Trophoblast cell (in vitro differentiated cells and primary cell): ENCODE measurements at regions not wholly inside any gene's neighbourhood (a gene's known extent, or its start where the extent isn't known, plus 50 kb on each side); places are given as distances from the start of the nearest gene placed in this dataset.

ENCODE experiments used
- DNase-seq, 2 donors: peaks; one replicate each; pipeline ENCODE4 v3.0.0-alpha.2; 2016
- H2AFZ ChIP-seq: 2 replicates; pipeline ENCODE4 v1.6.1; 2013; ENCODE audit warnings: low read length, moderate library complexity, mild to moderate bottlenecking; ENCODE audit not compliant: insufficient read depth, poor library complexity
- H2AK5ac ChIP-seq: 2 replicates; pipeline ENCODE4 v1.6.1; 2013; ENCODE audit warnings: mild to moderate bottlenecking, low read length
- H2BK120ac ChIP-seq: 2 replicates; pipeline ENCODE4 v1.6.1; 2013; ENCODE audit warnings: low read length, mild to moderate bottlenecking, moderate library complexity; ENCODE audit not compliant: insufficient read depth, poor library complexity
- H2BK12ac ChIP-seq: 2 replicates; pipeline ENCODE4 v1.6.1; 2013; ENCODE audit warnings: mild to moderate bottlenecking, low read length, moderate library complexity
- H2BK5ac ChIP-seq: 2 replicates; pipeline ENCODE4 v1.6.1; 2013; ENCODE audit warnings: low read length, low read depth, moderate library complexity, mild to moderate bottlenecking; ENCODE audit not compliant: poor library complexity
- H3K14ac ChIP-seq: 2 replicates; pipeline ENCODE4 v1.6.1; 2013; ENCODE audit warnings: mild to moderate bottlenecking, low read length
- H3K18ac ChIP-seq: 2 replicates; pipeline ENCODE4 v1.6.1; 2013; ENCODE audit warnings: mild to moderate bottlenecking, low read length
- H3K23ac ChIP-seq: 2 replicates; pipeline ENCODE4 v1.6.1; 2013; ENCODE audit warnings: low read length
- H3K27ac ChIP-seq: 2 replicates; pipeline ENCODE4 v1.5.1; 2013; ENCODE audit warnings: low read depth, mild to moderate bottlenecking, inconsistent platforms, low read length, moderate library complexity
- H3K27me3 ChIP-seq: 2 replicates; pipeline ENCODE4 v1.6.1; 2013; ENCODE audit warnings: inconsistent platforms, mild to moderate bottlenecking, low read length, moderate library complexity; ENCODE audit not compliant: insufficient read depth
- H3K36me3 ChIP-seq, 2 experiments: 1 replicate in 1 of 2; 2 replicates in 1 of 2; pipeline ENCODE4 v1.6.1; 2013; ENCODE audit warnings: low read length in 2 of 2, mild to moderate bottlenecking in 2 of 2, moderate library complexity in 1 of 2; ENCODE audit not compliant: insufficient read depth in 2 of 2, control insufficient read depth in 1 of 2
- H3K4ac ChIP-seq: 2 replicates; pipeline ENCODE4 v1.6.1; 2013; ENCODE audit warnings: low read depth, mild to moderate bottlenecking, low read length, moderate library complexity
- H3K4me1 ChIP-seq, 2 experiments: 1 replicate in 1 of 2; 2 replicates in 1 of 2; pipeline ENCODE4 v1.6.1; 2013; ENCODE audit warnings: low read length in 2 of 2, mild to moderate bottlenecking in 2 of 2, moderate library complexity in 1 of 2; ENCODE audit not compliant: insufficient read depth in 2 of 2, control insufficient read depth in 1 of 2
- H3K4me2 ChIP-seq: 2 replicates; pipeline ENCODE4 v1.6.1; 2013; ENCODE audit warnings: inconsistent platforms, mild to moderate bottlenecking, low read length, moderate library complexity
- H3K4me3 ChIP-seq: 2 replicates; pipeline ENCODE4 v1.5.1; 2013; ENCODE audit warnings: mild to moderate bottlenecking, low read depth, low read length, inconsistent platforms
- H3K79me1 ChIP-seq: one replicate; pipeline ENCODE4 v1.6.1; 2013; ENCODE audit warnings: low read length
- H3K79me2 ChIP-seq: 2 replicates; pipeline ENCODE4 v1.6.1; 2013; ENCODE audit warnings: low read length, mild to moderate bottlenecking; ENCODE audit not compliant: control insufficient read depth, insufficient read depth, poor library complexity
- H3K9ac ChIP-seq: 2 replicates; pipeline ENCODE4 v1.6.1; 2013; ENCODE audit warnings: mild to moderate bottlenecking, low read length
- H3K9me3 ChIP-seq: 2 replicates; pipeline ENCODE4 v1.6.1; 2013; ENCODE audit warnings: low read depth, mild to moderate bottlenecking, control low read depth, inconsistent platforms, low read length; ENCODE audit not compliant: insufficient read depth
- H4K12ac ChIP-seq: 2 replicates; pipeline ENCODE4 v1.6.1; 2013; ENCODE audit warnings: low read depth, mild to moderate bottlenecking, low read length, moderate library complexity
- H4K8ac ChIP-seq: 2 replicates; pipeline ENCODE4 v1.6.1; 2013; ENCODE audit warnings: low read depth, mild to moderate bottlenecking, low read length, moderate library complexity
- H4K91ac ChIP-seq: one replicate; pipeline ENCODE4 v1.6.1; 2013; ENCODE audit warnings: low read depth, mild to moderate bottlenecking, low read length, moderate library complexity
- WGBS: extraction: QIAGEN DNeasy Blood & Tissue Kit; methylation state at CpG from one replicate; pipeline ENCODE4 v1.1.7; 2013; ENCODE audit warnings: missing lambda C conversion rate; ENCODE audit not compliant: insufficient read length, insufficient coverage; ENCODE audit errors: extremely low coverage; 5-methylcytosine and 5-hydroxymethylcytosine counted together

GRCh38 chr3:59655418-59656015 is 605.7 kb upstream of the CFAP20DC start:
- H3K14ac ChIP-seq, result no peak overlapping the region
- H4K8ac ChIP-seq, result no peak overlapping the region
- H2BK12ac ChIP-seq, result no peak overlapping the region
- H3K9me3 ChIP-seq, result no peaks in the 10 kb centered on the region
- H3K18ac ChIP-seq, result no peak overlapping the region
- no peak overlapping the region for H3K4me3 ChIP-seq
- H3K9ac ChIP-seq, result no peak overlapping the region
- peaks cover 0 to 2% of the 10 kb centered on the region in 2 experiments for H3K4me1 ChIP-seq
- no CpG with 5 or more reads among the region's 5 CpGs for WGBS
- no peaks in the 10 kb centered on the region for H3K36me3 ChIP-seq
- no peak overlapping the region for H2AK5ac ChIP-seq
- H2BK5ac ChIP-seq, result no peak overlapping the region
- no peak overlapping the region for H4K91ac ChIP-seq
- H3K79me2 ChIP-seq, result no peaks in the 10 kb centered on the region
- no peak overlapping the region for H3K4ac ChIP-seq
- no peak overlapping the region for H2BK120ac ChIP-seq
- no peak overlapping the region for H3K27ac ChIP-seq
- H3K79me1 ChIP-seq, result no peaks in the 10 kb centered on the region
- no peak overlapping the region for H2AFZ ChIP-seq
- no peak for DNase-seq
- no peak overlapping the region for H4K12ac ChIP-seq
- H3K4me2 ChIP-seq, result no peak overlapping the region
- no peak overlapping the region for H3K23ac ChIP-seq
- H3K27me3 ChIP-seq, result no peaks in the 10 kb centered on the region

GRCh38 chr3:59654480-59655417 is 604.9 kb upstream of the CFAP20DC start:
- Histone ChIP-seq H3K9me3 (no peaks in the 10 kb centered on the region), H3K36me3 (no peaks in the 10 kb centered on the region), H2BK12ac (no peak overlapping the region), H4K12ac (no peak overlapping the region), H3K79me2 (no peaks in the 10 kb centered on the region), H2BK120ac (no peak overlapping the region), H2BK5ac (no peak overlapping the region), H3K9ac (no peak overlapping the region), H3K79me1 (no peaks in the 10 kb centered on the region), H3K14ac (no peak overlapping the region), H3K23ac (no peak overlapping the region), H3K4me2 (no peak overlapping the region), H3K27ac (no peak overlapping the region), H2AFZ (no peak overlapping the region), H3K4me1 (peaks cover 0 to 2% of the 10 kb centered on the region in 2 experiments), H3K4ac (no peak overlapping the region), H4K91ac (no peak overlapping the region), H3K27me3 (no peaks in the 10 kb centered on the region), H3K18ac (no peak overlapping the region), H2AK5ac (no peak overlapping the region), H3K4me3 (no peak overlapping the region), H4K8ac (no peak overlapping the region)
- DNase-seq, result no peak
- WGBS, result no CpG with 5 or more reads among the region's 12 CpGs

DNA sequence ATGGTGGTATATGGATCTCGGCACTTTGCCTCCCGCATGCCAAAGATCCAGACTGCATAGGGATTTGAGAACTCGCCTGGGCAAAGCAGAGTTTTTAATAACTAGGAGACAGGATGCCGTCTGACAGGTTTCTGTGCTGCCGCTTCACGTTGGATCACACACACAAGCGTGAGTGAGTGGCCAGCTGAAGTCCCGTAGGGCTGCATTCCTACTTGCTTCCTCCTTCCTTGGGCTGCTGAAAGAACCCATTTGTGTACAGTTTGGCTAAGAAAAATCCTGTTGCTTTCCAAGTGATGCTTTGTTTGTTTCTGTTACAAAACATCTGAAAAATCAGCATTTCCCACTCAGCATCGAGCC is 604.3 kb upstream of the CFAP20DC start:
- Histone ChIP-seq H3K9me3 (peaks cover 2% of the 10 kb centered on the region), H2BK5ac (no peak overlapping the region), H2BK120ac (no peak overlapping the region), H3K23ac (no peak overlapping the region), H3K4ac (no peak overlapping the region), H2AK5ac (no peak overlapping the region), H3K4me3 (no peak overlapping the region), H3K14ac (no peak overlapping the region), H3K27me3 (no peaks in the 10 kb centered on the region), H3K4me1 (peaks cover 0 to 2% of the 10 kb centered on the region in 2 experiments), H4K12ac (no peak overlapping the region), H2AFZ (no peak overlapping the region), H4K91ac (no peak overlapping the region), H4K8ac (no peak overlapping the region), H3K4me2 (no peak overlapping the region), H3K79me2 (no peaks in the 10 kb centered on the region), H3K9ac (no peak overlapping the region), H3K79me1 (no peaks in the 10 kb centered on the region), H2BK12ac (no peak overlapping the region), H3K27ac (no peak overlapping the region), H3K18ac (no peak overlapping the region), H3K36me3 (no peaks in the 10 kb centered on the region)
- peak; percentile 80 to 88 for DNase-seq
- no CpG with 5 or more reads among the region's 9 CpGs for WGBS

DNA sequence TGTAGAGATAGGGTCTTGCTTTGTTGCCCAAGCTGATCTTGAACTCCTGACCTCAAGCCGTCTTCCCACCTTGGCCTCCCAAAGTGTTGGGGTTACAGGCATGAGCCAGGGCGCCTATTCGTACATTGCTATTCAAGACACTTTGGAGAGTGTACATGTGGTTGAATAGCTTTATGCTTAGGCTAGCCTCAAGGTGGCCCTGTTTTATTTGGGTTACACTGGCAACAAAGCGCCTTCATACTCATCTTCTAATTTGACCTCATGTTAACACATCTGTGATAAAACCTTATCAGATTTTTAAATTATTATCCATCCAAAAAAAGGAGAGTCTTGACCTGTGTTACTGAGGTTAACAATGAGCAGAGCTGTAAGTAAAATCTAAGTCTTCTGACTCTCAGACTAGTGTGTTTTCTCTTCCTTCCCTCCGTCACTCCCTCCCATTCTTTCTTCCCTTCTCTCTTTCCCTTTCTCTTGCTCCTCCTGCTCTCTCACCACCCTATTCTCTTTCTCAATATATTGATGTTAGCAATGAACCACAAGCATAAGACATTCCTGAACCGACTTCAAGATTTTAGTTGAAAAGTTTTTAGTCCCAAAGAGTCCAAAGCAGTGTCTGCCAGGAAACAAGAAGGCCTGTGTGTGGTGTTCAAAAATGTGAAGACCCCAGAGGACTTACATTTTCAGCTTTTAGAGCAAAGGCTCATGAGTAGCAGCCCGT is 603.7 kb upstream of the CFAP20DC start:
- Histone ChIP-seq H4K8ac (no peak overlapping the region), H4K12ac (no peak overlapping the region), H2AK5ac (no peak overlapping the region), H2BK5ac (no peak overlapping the region), H3K79me2 (no peaks in the 10 kb centered on the region), H4K91ac (no peak overlapping the region), H3K14ac (no peak overlapping the region), H3K4me1 (peaks cover 0 to 2% of the 10 kb centered on the region in 2 experiments), H3K18ac (no peak overlapping the region), H2AFZ (no peak overlapping the region), H3K27ac (no peak overlapping the region), H3K36me3 (no peaks in the 10 kb centered on the region), H3K27me3 (no peaks in the 10 kb centered on the region), H3K4ac (no peak overlapping the region), H2BK12ac (no peak overlapping the region), H3K4me3 (no peak overlapping the region), H3K79me1 (no peaks in the 10 kb centered on the region), H3K4me2 (no peak overlapping the region), H3K23ac (no peak overlapping the region), H2BK120ac (no peak overlapping the region), H3K9me3 (peaks cover 3% of the 10 kb centered on the region), H3K9ac (no peak overlapping the region)
- WGBS, result 100% methylated on average over 1 of the region's 7 CpGs
- DNase-seq, result no peak
